ENCODE measurements at regions not wholly inside any gene's neighbourhood (a gene's known extent, or its start where the extent isn't known, plus 50 kb on each side); places are given as distances from the start of the nearest gene placed in this dataset.
"Not testable (repeated sequence)": the region's sequence is repeated elsewhere in the genome, so short reads cannot be mapped to it uniquely, and the experiment has no call there.

DNA sequence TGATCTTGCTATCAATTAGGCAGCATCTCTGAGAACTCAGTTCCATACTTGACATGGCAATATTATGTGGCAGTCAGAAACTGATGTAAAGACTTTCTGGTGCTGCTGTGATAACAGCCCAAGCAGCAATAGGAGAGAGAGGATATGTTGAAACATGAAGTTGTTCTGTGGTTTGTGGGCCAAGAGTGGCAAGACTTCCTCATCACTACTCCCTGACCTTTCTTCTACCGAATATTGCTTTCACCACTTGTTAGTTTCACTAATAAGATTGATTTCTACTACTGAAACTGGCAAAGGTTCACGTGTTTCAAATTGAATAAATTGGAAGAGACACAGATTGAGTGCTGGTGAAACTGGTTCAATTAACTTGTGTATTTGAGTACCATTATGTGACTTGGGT is 852.6 kb upstream of the RAG2 start:
- no peak for DNase-seq (ENCODE audit: low read depth in 2 of 2)

DNA sequence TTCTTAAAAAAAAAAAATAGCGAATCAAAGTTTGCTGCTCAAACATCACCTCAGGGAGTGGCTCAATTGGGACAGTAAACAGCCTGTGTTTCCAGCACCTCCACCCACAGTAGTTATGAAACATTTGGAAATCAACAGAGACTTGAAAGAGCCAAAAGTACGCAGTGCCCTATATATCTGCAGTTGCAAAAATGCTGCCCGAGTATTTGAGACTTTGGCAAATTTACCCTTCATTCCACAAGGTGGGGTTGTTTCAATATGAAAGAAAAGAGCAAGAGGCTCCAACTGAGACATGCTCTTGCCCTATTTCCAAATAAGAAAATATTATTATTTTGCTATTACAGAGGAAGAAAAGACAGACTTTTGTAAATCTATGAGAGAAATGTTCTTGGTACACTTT is 851.1 kb upstream of the RAG2 start:
- DNase-seq (ENCODE audit: low read depth in 2 of 2), result no peak

DNA sequence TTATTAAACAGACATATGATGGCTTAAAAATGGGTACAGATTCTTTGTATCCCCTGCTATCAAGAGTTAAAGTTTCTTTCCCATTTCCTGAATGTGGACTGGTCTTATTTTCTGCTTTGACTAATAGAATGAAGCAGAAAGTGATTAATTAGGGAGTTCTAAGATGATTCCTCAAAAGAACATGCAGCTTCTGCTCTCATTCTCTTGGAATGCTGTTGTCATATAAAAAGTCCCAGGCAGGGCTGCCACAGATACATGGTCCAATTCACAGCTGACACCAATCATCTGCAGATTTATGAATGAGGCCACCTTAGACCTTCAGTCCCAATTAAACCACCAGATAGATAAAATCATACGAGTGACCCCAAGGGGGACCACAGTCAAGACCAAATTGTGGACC is 844.5 kb upstream of the RAG2 start:
- no peak for DNase-seq (ENCODE audit: low read depth in 2 of 2)

DNA sequence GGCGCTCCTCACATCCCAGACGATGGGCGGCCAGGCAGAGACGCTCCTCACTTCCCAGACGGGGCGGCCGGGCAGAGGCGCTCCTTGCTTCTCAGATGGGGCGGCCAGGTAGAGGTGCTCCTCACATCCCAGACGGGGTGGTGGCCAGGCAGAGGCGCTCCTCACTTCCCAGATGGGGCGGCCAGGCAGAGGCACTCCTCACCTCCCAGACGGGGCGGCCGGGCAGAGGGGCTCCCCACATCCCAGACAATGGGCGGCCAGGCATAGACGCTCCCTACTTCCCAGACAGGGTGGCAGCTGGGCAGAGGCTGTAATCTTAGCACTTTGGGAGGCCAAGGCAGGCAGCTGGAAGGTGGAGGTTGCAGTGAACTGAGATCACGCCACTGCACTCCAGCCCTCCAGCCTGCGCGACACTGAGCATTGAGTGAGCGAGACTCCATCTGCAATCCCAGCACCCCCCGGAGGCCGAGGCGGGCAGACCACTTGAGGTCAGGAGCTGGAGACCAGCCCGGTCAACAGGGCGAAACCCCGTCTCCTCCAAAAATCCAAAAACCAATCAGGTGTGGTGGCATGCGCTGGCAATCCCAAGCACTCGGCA is 833.7 kb upstream of the RAG2 start:
- DNase-seq (ENCODE audit: low read depth in 2 of 2), result not testable (repeated sequence)

DNA sequence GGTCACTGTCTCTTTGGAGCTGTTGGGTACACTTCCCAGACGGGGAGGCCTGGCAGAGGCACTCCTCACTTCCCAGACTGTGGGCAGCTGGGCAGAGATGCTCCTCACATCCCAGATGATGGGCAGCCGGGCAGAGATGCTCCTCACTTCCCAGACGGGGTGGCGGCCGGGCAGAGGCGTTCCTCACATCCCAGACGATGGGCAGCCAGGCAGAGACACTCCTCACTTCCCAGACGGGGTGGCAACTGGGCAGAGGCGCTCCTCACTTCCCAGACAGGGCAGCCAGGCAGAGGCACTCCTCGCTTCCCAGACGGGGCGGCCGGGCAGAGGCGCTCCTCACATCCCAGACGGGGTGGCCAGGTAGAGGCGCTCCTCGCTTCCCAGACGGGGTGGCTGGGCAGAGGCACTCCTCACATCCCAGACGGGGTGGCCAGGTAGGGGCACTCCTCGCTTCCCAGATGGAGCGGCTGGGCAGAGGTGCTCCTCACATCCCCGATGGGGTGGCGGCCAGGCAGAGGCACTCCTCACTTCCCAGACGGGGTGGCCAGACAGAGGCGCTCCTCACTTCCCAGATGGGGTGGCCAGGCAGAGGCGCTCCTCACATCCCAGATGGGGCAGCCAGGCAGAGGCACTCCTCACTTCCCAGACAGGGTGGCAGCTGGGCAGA is 833.1 kb upstream of the RAG2 start:
- not testable (repeated sequence) for DNase-seq (ENCODE audit: low read depth in 2 of 2)

DNA sequence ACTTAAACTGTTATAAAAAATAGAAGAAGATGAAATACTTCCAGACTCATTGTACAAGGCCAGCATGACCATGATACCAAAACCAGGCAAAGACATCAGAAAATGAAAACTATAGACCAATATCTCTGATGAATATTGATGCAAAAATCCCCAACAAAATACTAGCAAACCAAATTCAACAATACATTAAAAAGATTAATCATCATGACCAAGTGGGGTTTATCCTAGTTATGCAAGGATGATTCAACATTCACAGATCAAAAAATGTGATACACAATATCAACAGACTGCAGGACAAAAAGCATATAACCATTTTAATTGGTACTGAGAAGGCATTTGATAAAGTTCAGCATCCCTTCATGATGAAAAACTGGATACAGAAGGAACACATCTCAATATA is 824.5 kb upstream of the RAG2 start:
- no peak for DNase-seq (ENCODE audit: low read depth in 2 of 2)

DNA sequence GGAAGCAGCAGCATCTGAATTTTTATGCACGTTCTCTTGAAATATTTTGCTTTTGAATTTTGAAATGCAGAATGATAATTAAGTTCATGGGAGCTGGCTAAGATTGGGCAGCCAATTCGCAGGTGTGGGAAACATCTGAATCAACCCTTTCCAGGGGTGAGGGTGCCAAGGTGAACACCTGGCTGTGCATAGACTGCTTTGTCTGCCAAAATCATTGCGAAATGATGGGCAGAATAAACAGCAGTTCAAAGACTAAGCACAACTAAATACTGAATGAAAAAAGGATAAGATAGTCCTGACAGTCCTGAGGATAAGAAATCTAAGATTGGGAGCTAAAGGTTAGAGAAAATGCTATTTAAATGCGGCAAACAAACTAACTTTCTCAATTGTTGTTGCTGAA is 813.3 kb upstream of the RAG2 start:
- no peak for DNase-seq (ENCODE audit: low read depth in 2 of 2)

DNA sequence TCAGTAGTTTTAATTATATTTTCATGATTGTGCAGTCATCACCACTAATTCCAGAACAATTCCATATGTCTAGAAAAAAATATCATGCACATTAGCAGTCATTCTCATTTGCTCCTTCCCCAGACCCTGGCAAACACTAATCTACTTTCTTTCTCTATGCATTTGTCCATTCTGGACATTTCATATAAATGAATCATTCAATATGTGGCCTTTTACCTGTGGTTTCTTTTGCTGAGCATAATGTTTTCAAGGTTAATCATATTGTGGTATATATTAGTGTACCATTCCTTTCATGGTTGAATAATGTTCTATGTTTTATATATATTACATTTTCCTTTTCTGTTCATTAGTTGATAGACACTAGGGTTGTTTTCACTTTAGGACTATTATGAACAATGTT is 811.1 kb upstream of the RAG2 start:
- DNase-seq (ENCODE audit: low read depth in 2 of 2), result no peak

DNA sequence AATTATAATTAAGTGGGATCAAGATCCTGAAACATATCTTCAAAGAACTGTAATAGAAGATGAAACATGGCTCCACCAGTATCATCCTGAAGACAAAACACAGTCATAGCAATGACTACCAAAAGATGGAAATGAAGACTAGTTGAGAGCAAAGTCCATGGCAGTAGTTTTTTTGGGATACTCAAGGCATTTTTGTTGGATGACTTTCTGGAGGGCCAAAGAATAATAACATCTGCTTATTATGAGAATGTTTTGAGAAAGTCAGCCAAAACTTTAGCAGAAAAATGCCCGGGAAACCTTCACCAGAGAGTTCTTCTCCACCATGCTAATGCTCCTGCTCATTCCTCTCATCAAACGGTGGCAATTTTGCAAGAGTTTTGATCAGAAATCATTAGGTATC is 809.4 kb upstream of the RAG2 start:
- no peak for DNase-seq (ENCODE audit: low read depth in 2 of 2)

DNA sequence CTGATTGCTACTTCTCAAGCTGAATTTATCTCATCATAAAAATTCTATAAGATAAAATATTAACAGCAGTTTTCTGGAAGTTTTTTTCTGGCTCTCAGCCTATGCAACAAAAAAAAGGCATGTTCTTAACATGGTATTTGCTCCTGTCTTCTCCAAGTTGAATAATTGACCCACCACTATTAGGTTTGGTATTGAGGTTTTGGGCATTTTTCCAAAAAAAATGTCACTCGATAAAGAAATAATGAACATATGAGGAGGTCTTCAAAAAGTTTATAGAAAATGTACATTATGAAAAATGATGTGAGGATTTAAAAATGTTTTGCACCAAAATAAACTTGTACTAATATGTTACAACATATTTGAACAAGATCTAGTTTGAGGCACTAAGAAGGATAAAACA is 808.6 kb upstream of the RAG2 start:
- DNase-seq (ENCODE audit: low read depth in 2 of 2), result no peak

DNA sequence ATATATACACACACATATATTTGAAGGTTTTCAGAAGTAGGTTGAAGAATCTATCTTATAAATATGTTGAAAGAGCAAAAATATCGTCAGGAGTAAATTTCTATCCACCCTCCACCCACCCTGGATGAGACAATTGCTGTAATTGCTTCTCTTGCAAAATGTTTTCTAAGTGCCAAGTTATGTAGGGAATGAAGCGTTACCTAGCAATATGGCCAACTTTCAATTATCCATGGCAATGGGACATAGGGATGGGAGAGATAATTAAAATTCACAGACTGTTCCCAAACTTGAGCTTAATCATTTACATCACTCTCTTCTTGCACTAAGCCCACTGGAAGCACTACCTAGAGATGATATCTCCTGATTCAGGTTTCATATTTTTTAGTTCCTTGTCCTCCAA is 806.2 kb upstream of the RAG2 start:
- no peak for DNase-seq (ENCODE audit: low read depth in 2 of 2)

DNA sequence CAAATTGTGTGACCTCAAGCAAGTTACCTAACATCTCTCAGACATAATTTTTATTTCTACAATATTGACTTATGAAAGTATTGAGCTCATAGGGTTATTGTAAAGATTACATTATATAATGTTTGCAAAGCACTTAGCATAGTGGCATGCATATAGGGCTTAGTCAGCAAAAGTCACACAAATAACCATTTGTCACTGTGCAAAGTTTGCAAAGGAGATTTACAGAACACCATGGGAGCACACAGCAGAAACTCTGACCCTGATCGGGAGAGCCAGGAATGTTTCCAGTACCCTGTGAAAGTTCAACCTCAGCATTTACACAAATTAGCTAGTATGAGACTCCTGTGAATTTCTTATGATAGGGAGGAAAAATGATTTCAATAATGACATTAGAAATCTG is 804.6 kb upstream of the RAG2 start:
- DNase-seq (ENCODE audit: low read depth in 2 of 2), result no peak

DNA sequence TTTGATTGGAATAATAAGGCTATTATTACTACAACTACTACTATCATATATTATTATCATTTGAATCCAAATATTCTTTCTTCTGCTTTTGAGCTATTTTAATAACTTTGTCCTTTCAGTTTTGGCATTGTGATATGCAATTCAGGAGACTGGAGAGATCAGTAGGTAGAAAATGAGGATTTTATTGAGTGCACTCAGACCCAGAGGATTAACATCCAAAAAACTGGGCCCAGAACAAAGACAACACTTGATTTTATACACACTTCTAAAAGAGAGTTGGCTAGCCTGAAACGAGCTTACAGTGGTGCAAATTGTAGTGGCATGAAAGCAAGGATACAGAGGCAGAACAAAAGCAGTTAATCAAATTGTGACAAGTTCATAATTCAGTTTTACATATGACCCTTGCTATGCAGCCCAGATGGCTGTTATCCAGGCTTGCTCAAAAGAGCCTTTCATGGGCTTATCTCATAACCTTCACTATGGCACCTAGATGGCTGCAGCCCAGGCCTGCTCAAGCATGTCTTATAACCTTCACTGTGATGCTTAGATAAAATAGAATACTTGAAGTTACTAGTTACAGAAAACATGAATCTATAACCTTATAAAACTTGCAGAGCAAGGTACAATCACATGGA is 796.3 kb upstream of the RAG2 start:
- no peak for DNase-seq (ENCODE audit: low read depth in 2 of 2)

DNA sequence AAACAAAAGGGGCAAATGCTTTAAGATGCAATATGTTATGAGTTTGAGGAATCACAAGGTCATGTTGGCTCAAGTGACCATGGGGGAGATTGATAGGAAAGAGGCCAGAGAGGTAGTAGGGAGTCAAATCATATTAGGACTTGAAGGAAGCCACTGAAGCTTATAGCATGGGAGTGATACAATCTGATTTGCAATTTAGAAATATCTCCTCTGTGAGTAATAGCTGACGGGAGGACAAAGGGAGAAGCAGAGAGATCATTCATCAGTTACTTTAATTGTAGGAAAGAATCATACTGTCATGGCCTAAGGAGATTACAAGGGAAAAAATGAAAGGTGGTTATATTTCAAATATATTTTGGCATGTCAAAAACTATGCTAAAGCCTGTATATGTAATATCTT is 793.6 kb upstream of the RAG2 start:
- no peak for DNase-seq (ENCODE audit: low read depth in 2 of 2)

DNA sequence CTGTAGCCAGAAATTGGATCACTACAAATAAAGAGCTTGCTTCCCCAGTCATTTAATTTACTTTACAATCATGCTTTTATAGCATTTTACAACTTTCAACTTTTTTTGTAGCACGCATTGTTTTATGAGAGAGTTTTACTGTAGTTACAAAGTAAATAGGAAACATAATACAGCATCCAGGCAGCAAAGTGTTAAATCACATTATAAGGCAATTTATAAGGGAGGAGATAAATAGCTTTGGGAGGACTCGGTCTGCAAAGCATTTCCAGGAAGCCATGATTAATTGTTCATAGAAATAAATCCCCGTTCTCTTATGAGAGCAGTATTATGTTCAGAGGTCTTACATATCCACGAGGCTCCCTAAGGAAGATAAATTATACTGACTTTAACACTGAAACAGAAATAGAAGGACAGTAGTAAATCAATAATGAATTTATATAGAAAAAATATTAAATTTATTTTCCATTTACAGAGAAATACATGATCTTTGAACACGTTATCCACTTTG is 792.6 kb upstream of the RAG2 start:
- DNase-seq (ENCODE audit: low read depth in 2 of 2), result no peak

DNA sequence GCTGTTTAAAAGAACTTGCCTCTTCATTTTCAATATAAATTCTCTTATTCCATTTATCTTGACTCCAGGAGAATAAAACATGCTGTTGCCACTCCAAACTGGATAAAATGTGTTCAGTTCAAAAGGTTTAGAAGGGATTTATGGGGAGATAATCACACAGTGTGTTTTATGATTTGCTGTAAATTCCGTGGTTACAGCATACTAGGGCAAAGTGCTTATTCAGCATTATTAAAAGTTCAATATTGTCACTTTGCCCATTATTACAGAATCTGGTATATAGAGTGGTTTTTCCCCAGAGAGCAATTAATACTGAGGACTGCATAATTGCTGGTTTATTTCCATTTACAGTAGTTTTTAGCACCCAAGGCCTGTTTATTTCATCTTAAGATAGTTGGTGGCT is 780.9 kb upstream of the RAG2 start:
- DNase-seq (ENCODE audit: low read depth in 2 of 2), result no peak

DNA sequence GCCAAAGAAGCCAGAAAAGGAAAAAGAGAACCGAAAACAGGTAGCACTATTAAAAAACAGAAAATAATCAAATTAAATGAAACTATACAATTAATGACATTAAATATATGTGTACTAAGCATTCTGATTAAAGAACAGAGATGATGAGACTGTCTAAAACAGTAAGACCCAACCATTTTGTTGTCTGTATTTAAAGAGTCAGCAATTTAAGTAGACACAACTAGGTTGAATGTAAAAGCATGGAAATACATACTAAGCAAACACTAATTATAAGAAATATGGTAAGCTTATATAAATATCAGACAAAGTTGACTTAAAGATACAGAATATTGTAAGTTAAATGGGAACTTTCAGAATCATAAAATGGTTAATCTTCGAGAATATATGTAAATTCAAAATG is 774.6 kb upstream of the RAG2 start:
- DNase-seq (ENCODE audit: low read depth in 2 of 2), result no peak

DNA sequence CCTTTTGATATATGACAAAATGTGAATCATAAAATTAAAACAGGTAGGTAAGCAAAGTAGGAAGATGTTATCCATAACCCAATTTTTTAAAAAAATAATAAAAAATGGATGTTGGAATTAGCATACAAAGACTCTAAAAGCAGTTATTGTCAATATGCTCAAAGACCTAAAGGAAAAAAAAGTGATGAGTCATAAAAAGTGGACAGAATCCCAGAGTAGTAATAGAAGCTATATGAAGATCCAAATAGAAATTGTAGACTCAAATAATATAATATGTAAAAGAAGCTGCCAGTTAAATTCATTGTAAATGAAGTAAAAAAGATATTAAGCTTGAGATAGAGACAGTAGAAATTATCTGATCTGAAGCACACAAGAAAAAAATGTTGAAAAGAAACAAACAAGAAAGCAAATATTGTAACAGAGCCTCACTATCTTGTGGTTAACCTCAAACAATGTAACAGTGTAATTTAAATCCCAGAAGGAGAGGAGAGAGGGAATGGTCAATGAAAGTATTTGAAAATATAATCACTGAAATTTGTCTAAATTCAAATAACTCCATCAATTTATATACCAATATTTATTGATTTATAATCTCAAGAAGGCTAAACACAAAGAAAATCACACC is 773.4 kb upstream of the RAG2 start:
- no peak for DNase-seq (ENCODE audit: low read depth in 2 of 2)

DNA sequence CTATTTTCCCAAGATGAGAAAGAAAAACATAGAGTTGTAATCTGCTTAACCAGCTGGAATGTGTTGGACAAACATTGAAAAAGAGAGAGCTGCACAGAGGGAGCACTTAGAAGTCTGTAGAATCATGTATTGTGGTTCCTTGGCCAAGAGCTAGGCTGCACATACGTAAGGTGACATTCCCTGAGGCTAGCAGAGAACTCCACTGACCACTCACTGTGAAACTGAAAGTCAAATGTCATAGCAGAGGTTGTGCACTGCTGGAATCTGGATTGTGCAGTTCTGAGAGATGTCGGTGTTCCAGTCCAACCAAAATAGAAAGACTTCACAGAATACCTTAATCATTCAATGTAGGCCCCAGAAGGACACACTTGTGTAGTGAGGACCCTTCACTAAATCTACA is 772.8 kb upstream of the RAG2 start:
- DNase-seq (ENCODE audit: low read depth in 2 of 2), result no peak

DNA sequence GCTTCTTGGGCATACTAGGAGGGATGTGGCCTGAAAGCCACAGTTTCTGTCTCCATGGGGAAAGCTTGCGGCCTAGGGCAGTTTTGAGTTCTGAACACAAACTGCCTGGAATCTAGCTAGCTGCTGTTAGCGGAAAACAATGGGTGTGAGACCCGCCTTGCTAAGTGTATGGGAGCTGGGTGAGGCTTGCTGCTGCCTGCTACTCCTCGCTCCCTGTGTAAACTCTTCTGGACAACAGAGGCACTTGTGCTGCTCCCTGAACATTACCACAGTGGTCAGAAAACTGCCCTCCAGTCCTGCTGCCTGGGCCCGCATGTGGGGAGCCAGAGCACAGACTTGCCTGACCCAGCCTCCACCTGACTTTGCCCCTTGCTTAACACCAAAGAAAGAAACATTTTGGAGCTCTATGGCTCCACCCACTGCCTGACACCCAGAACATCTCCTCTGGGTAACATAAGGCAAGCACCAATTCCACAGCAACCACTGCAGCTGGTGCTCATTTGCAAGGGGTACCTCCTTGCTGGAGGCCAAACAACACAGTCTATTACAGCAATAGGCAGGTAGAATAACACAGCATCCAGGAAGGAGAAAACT is 766.3 kb upstream of the RAG2 start:
- no peak for DNase-seq (ENCODE audit: low read depth in 2 of 2)

DNA sequence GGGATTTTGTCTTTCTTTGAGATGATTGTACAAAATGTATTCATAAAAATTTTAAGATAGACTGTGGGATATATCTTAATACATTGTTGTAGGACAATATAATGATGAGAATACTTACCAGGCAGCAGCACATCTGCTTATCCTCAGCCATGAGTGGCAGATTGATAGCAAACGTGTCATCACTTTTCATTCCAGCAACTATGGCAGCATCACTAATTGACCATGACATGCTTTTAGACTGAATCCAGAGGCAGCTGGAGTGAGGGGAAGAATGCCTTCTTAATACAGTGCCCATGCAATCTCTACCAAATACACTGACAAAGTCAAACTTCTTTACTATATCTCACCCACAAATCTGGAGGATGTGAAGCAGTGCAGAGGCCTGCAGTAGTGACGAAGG is 755.2 kb upstream of the RAG2 start:
- no peak for DNase-seq (ENCODE audit: low read depth in 2 of 2)

DNA sequence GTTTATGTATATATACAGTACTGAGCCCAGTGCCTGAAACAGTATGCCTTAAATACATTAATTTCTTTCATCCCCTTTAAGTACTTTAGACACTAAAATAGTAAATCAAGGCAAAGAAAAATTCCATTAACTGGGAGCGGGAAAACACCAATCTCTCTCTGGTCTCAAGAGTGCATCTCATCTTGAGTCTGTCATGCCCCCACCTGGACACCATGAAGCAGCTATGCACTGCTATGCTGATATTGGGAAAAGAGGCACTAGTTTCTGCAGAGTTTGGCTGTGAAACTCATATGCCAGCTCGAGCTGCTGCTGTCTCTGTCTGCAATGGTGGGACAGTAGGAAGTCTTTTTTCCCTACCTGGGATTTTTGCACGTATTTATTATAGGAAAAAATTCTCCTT is 754.4 kb upstream of the RAG2 start:
- DNase-seq (ENCODE audit: low read depth in 2 of 2), result no peak

Data from dermis microvascular lymphatic vessel endothelial cell (primary cell).